HepG2 (cell line): ENCODE measurements at regions not wholly inside any gene's neighbourhood (a gene's known extent, or its start where the extent isn't known, plus 50 kb on each side); places are given as distances from the start of the nearest gene placed in this dataset.
"Not testable (repeated sequence)": the region's sequence is repeated elsewhere in the genome, so short reads cannot be mapped to it uniquely, and the experiment has no call there.

Experiments
- ATAC-seq: fragments of 200-7000 bp; cut with Tn5 transposase; 3 replicates; pipeline ENCODE4 v1.9.1; 2020; ENCODE audit warnings: mild to moderate bottlenecking, moderate library complexity
- BruUV-seq: library from RNA; stranded (reverse); fragments of 400-500 nt; replicated peaks from 2 replicates; lab custom pipeline; 2021; lab: Mats Ljungman, UMichigan
- CTCF ChIA-PET: fragments of 300-600 bp; formaldehyde crosslinking; extraction: SDS; loops from one replicate; lab custom pipeline; 2021; ENCODE audit warnings: low total read pairs, inconsistent platforms, low intra/inter-chr PET ratio; lab: Yijun Ruan, JAX
- POLR2A ChIA-PET: fragments of 350-600 bp; sonication (Branson Sonifier 250); formaldehyde crosslinking; loops from one replicate; lab custom pipeline; 2020; ENCODE audit warnings: antibody characterized with exemption, inconsistent platforms; lab: Yijun Ruan, JAX
- DNase-seq: peaks from one replicate; pipeline ENCODE4 v3.0.0-alpha.2; 2015; ENCODE audit warnings: low spot score
- FAIRE-seq: peaks from 3 replicates; lab custom pipeline; 2011; peaks lifted over from hg19 to GRCh38; lab: Jason Lieb, UNC
- H2AFZ ChIP-seq: one replicate; pipeline ENCODE4 v1.6.1; 2011; ENCODE audit warnings: low read length, inconsistent platforms
- H3K27ac ChIP-seq: fragments of 300-600 bp; 3 replicates; pipeline ENCODE4 v1.8.0; 2011; ENCODE audit warnings: mixed run types, mild to moderate bottlenecking, mixed read lengths, low read length, inconsistent platforms; ENCODE audit not compliant: insufficient read depth; ENCODE audit errors: extremely low read length
- H3K27me3 ChIP-seq, 2 experiments: fragments of 200-600 bp in 1 of 2; 2 replicates in 1 of 2; 3 replicates in 1 of 2; pipeline versions ENCODE4 v1.6.0 to v1.8.0; 2011; ENCODE audit warnings: low read length in 2 of 2, mild to moderate bottlenecking in 2 of 2, moderate library complexity in 2 of 2, inconsistent platforms in 1 of 2; ENCODE audit not compliant: insufficient read depth in 2 of 2, control insufficient read depth in 1 of 2
- H3K36me3 ChIP-seq, 2 experiments: fragments of 200-600 bp in 1 of 2; replicated peaks in 1 of 2; 2 replicates in 1 of 2; 3 replicates in 1 of 2; pipeline versions ENCODE4 v1.5.1 to v1.8.0; 2011; ENCODE audit warnings: low read length in 2 of 2, inconsistent platforms in 1 of 2; ENCODE audit not compliant: insufficient read depth in 2 of 2, control insufficient read depth in 1 of 2
- H3K4me1 ChIP-seq: 2 replicates; pipeline ENCODE4 v1.5.1; 2012; ENCODE audit warnings: low read length, inconsistent platforms; ENCODE audit not compliant: insufficient read depth
- H3K4me2 ChIP-seq: 2 replicates; pipeline ENCODE4 v1.6.0; 2011; ENCODE audit warnings: low read depth, low read length, inconsistent platforms
- H3K4me3 ChIP-seq, 3 experiments: fragments of 200-600 bp in 1 of 3; sonication (generic), shearing (Covaris generic) in 1 of 3; replicated peaks in 1 of 3; 2 replicates each; pipeline ENCODE4 v1.5.1; 2011 to 2016; ENCODE audit warnings: low read length in 3 of 3, inconsistent platforms in 2 of 3, low read depth in 2 of 3, mild to moderate bottlenecking in 2 of 3, control low read depth in 1 of 3, mixed read lengths in 1 of 3; ENCODE audit not compliant: insufficient read depth in 1 of 3
- H3K79me2 ChIP-seq: one replicate; pipeline ENCODE4 v1.6.1; 2011; ENCODE audit warnings: low read length, inconsistent platforms; ENCODE audit not compliant: insufficient read depth
- H3K9ac ChIP-seq: 2 replicates; pipeline ENCODE4 v1.6.0; 2011; ENCODE audit warnings: mild to moderate bottlenecking, low read depth, low read length, inconsistent platforms; ENCODE audit not compliant: insufficient read depth
- H3K9me3 ChIP-seq: 2 replicates; pipeline ENCODE4 v1.5.1; 2012; ENCODE audit warnings: mild to moderate bottlenecking, low read length
- H4K20me1 ChIP-seq: 2 replicates; pipeline ENCODE4 v1.6.0; 2011; ENCODE audit warnings: inconsistent platforms, mild to moderate bottlenecking, low read length, moderate library complexity; ENCODE audit not compliant: insufficient read depth
- DMAP1 ChIP-seq: IDR thresholded peaks from 2 replicates; pipeline ENCODE4 v1.6.1; 2016
- MEIS2 ChIP-seq: sonication (generic); formaldehyde crosslinking; IDR thresholded peaks from 2 replicates; pipeline ENCODE4 v1.9.0; 2021; ENCODE audit warnings: mild to moderate bottlenecking, missing genetic modification reagents
- MXI1 ChIP-seq: IDR thresholded peaks from 3 replicates; pipeline ENCODE4 v1.6.1; 2012; ENCODE audit warnings: low read depth, low read length, inconsistent platforms, borderline replicate concordance
- TBX2 ChIP-seq: sonication (generic); formaldehyde crosslinking; IDR thresholded peaks from 2 replicates; pipeline ENCODE4 v1.5.0; 2020; ENCODE audit warnings: missing genetic modification reagents, mild to moderate bottlenecking, borderline replicate concordance
- ZNF263 ChIP-seq: sonication (generic); formaldehyde crosslinking; IDR thresholded peaks from 2 replicates; pipeline ENCODE4 v1.4.0; 2020; ENCODE audit warnings: missing genetic modification reagents
- WGBS: methylation state at CpG from one replicate; pipeline ENCODE4 v1.1.6; 2017; ENCODE audit warnings: low lambda C conversion rate; 5-methylcytosine and 5-hydroxymethylcytosine counted together
- in situ Hi-C: cut with HindIII; loops from 2 replicates; pipeline ENCODE4 v1.10.0; 2017; ENCODE audit warnings: low pct_unique_long_range_greater_than_20kb; ENCODE audit not compliant: extremely low pct_ligation_motif_present
- intact Hi-C: fragments of 100-400 bp; cut with micrococcal nuclease; formaldehyde crosslinking; loops from one replicate; pipeline ENCODE4 v1.10.0; 2022; ENCODE audit not compliant: unreplicated experiment

GRCh38 chr15:22209086-22209485, 128.8 kb downstream of the OR4M2 start:
- H3K36me3 ChIP-seq, H3K9ac ChIP-seq, BruUV-seq, DNase-seq, intact Hi-C loops, CTCF ChIA-PET, H4K20me1 ChIP-seq, in situ Hi-C loops, H3K9me3 ChIP-seq, H3K27me3 ChIP-seq, H3K4me2 ChIP-seq, FAIRE-seq, H3K79me2 ChIP-seq, H3K27ac ChIP-seq, H2AFZ ChIP-seq, H3K4me3 ChIP-seq, POLR2A ChIA-PET, H3K4me1 ChIP-seq, ATAC-seq: not testable (repeated sequence)
- WGBS = no CpG with 5 or more reads among the region's 3 CpGs

DNA sequence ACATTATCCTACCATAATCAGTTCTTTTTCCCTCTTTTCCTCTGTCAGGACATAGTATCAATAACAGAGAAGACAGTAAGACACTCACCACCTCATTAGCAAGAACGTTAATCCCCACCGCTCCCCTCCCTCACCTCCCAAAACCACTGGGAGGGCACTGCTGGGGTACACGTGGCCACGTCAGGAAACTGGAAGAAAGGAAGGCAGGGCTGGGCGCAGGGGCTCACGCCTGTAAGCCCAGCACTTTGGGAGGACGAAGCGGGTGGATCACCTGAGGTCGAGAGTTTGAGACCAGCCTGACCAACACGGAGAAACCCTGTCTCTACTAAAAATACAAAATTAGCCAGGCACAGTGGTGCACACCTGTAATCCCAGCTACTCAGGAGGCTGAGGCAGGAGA, 142.3 kb downstream of the OR4M2 start:
- H3K27ac ChIP-seq, H3K36me3 ChIP-seq, DNase-seq, H3K9me3 ChIP-seq, POLR2A ChIA-PET, H2AFZ ChIP-seq, H3K4me2 ChIP-seq, in situ Hi-C loops, intact Hi-C loops, ATAC-seq, H3K79me2 ChIP-seq, H3K9ac ChIP-seq, FAIRE-seq, H3K27me3 ChIP-seq, H3K4me3 ChIP-seq, H3K4me1 ChIP-seq, H4K20me1 ChIP-seq, BruUV-seq: not testable (repeated sequence)
- WGBS = 52% methylated on average over 10 of the region's 10 CpGs
- CTCF ChIA-PET = interaction anchor here (2.4 kb wide), 1 partner anchor 1866 kb away, joined by 32 read pairs; no protein-coding TSS in a partner anchor

DNA sequence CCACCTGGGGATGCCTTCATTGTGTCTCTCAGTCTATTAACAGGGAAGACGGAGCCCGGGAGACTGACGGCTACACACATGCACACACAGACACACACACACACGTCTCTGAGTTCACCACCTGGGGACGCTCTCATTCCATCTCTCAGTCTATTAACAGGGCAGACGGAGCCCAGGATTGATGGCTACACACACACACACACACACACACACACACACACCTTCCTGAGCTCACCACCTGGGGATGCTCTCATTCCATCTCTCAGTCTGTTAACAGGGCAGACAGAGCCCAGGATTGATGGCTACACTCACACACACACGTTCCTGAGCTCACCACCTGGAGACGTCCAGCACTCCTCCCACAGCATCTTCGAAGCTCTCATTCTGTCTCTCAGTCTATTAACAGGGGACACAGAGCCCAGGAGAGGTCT, 143.9 kb downstream of the OR4M2 start:
- Histone ChIP-seq H3K79me2 (no peaks in the 10 kb centered on the region), H2AFZ (no peak overlapping the region), H3K4me1 (no peaks in the 10 kb centered on the region; the same call in 1 of the 2 replicates), H3K36me3 (no peaks in the 10 kb centered on the region), H3K9me3 (no peaks in the 10 kb centered on the region), H3K4me2 (no peak overlapping the region), H3K4me3 (no peak overlapping the region), H3K27ac (no peak overlapping the region), H4K20me1 (no peaks in the 10 kb centered on the region), H3K9ac (no peak overlapping the region), H3K27me3 (no peaks in the 10 kb centered on the region; a peak in 1 of 5 replicates)
- TF ChIP-seq MXI1 (no peak), ZNF263 (CRISPR knock-in tag) (no peak), DMAP1 (CRISPR knock-in tag) (no peak), TBX2 (no peak), MEIS2 (CRISPR knock-in tag) (no peak)
- intact Hi-C loops = no loop called here
- no TSS peak for BruUV-seq
- ChIA-PET POLR2A (no interaction called here), CTCF (interaction anchor here (2.4 kb wide), 1 partner anchor 1868 kb away, joined by 32 read pairs; no protein-coding TSS in a partner anchor)
- DNase-seq = no peak
- FAIRE-seq = no peak
- WGBS = 6% methylated on average over 6 of the region's 9 CpGs
- in situ Hi-C loops = no loop called here
- no peak for ATAC-seq

GRCh38 chr15:22224961-22225360, 144.6 kb downstream of the OR4M2 start:
- H2AFZ ChIP-seq, BruUV-seq, H3K9ac ChIP-seq, H3K4me3 ChIP-seq, H3K4me1 ChIP-seq, DNase-seq, in situ Hi-C loops, H3K4me2 ChIP-seq, H3K36me3 ChIP-seq, CTCF ChIA-PET, FAIRE-seq, ATAC-seq, H4K20me1 ChIP-seq, H3K27ac ChIP-seq, intact Hi-C loops, POLR2A ChIA-PET, H3K79me2 ChIP-seq, H3K9me3 ChIP-seq, H3K27me3 ChIP-seq: not testable (repeated sequence)
- WGBS = 83% methylated on average over 4 of the region's 7 CpGs
